GM12874 (cell line): ENCODE measurements at regions not wholly inside any gene's neighbourhood (a gene's known extent, or its start where the extent isn't known, plus 50 kb on each side); places are given as distances from the start of the nearest gene placed in this dataset.

ENCODE experiments used
- CTCF ChIP-seq: IDR thresholded peaks from 2 replicates; pipeline ENCODE4 v1.5.1; 2011; ENCODE audit warnings: low read depth, mild to moderate bottlenecking, control low read depth, low read length, moderate library complexity; ENCODE audit not compliant: insufficient read depth

DNA sequence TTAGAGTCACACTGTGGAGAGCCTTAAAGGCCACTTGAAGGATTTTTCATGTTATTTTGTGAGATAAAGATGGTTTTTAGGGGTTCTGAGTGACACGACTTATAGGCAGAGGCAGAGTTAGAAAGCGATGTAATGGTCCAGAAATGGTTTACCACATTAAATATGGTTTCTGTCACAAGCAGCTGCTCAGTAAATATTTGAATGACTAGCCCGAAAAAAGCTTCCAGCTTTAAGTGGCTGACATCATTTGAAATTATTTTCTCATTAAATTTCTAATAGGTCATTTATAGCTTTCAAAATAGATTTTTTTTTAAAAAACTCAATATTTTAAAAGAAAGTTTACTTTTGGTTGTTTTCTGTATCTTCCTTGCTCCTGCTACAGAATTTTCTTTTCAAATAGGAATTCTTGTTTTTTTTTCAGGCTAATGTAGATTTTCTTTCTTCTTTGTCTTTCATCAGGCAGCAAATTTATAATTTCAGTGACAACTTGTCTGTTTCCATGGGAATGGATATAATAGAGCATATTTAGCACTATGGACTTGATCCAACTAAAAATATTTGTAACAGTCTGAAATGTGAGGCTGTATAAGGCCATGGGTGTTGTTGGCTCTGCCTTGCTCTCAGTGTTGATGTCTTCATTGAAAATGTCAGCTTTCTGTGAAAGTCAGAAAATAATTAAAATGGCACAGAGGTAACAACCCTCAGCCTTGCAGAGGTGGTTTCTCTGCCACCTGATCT, 700.0 kb downstream of the TMTC2 start:
- TF ChIP-seq CTCF, result no peak

DNA sequence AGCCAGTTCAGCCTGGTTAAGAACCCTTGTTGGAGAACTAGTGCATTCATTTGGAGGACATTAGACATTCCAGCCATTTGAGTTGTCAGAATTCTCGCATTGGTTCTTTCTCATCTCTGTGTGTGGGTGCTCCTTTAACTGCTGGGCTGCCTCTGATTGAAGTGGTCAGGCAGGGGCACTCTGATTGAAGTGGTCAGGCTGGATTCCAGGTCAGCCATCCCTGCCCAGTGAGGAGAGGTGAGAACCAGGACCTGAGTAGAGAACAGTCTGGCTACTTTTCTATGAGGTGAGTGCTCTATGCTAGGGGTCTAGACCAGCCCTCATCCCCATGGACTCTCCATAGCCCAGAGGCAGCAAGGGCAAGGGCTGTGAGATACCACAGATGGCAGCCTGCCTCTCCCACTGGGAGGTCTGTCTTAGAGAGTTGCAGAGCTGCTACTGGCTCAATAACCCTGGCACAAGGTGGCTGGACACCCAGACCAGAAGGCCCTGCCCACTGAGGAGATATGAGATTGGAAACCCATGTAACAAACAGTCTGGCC, 691.6 kb downstream of the TMTC2 start:
- no peak for TF ChIP-seq CTCF

GRCh38 chr12:83365317-83365716, 678.6 kb downstream of the TMTC2 start:
- no peak for TF ChIP-seq CTCF

DNA sequence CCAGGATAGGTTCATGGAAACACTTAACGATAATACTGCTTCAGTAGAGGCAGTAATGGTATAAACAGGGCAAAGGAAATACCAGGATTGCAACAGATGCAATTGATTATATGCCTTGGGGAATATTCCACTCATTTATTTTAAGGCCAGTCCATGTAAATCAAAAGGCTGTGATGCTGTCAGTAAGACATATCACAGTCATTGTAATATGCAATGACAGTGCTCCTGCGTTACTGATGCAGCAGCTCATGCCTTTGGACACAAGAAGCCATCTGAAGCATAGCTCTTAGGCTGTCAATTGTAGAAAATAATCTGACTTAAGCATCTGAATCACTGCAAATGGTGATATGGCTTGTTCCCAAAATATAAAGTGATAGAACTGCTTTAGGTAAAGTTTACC, 674.8 kb downstream of the TMTC2 start:
- no peak for TF ChIP-seq CTCF

- no peak for TF ChIP-seq CTCF
Measured at GRCh38 chr12:83361071-83361470, 674.4 kb downstream of the TMTC2 start.

DNA sequence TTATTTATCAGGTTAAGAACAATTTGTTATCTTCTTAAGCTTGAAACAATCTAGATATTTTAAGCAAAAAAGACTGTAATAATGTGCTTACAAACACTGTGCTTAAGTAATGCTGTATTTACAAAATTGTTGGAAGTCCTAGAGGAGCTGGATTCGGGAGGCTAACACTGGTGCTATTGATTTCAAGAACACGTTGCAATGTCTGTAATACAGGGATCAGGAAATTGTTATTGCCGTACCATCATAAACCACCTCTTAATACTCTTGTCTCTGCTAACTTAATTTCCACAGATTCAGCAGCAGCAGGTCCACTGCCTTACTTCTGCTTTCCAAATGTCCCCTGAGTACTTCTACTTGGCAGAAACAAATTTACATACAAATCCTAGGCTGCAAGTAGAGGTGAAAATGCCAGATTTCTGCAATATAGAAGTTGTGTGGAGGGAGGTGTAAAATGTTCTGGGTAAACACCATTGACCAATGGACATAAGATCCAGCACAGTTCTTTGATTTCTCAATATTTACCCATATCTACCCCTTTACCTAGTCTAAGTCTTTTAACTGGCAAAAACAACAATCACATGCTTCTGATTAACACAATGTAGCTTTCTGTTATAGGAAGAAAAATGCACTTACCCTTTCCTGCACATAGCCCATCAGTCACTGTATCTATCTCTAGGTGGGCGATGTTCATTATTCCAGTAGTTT, 663.4 kb downstream of the TMTC2 start:
- no peak for TF ChIP-seq CTCF

- no peak for TF ChIP-seq CTCF
Measured at GRCh38 chr12:83346333-83346732, 659.6 kb downstream of the TMTC2 start.
